ENCODE measurements at regions not wholly inside any gene's neighbourhood (a gene's known extent, or its start where the extent isn't known, plus 50 kb on each side); places are given as distances from the start of the nearest gene placed in this dataset.

DNA sequence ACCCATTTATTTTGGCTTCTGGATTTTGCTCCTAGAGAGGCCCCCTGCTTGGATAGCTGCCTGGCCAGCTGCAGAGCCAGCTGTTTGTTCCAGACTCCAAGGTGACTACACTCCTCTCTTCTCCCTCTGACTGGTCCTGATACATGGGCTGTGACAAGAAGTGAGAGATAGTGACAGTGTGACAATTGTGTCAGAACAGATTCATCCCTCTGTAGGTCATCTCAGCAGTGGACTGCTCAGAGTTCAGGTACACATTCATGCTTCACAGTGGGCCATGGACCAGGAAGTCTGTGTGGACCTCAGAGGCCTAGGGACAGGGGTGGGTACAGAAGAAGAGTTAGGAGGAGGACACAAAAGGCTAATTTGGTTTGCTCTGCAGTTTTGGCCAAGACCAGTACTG is 188.2 kb upstream of the MKLN1 start:
- TF ChIP-seq ZNF425 (CRISPR knock-in tag; conservative IDR thresholded peaks at IDR 0.05) (no peak), CTCF (IDR thresholded peaks at IDR 0.05) (no peak), ZBTB21 (CRISPR knock-in tag; IDR thresholded peaks at IDR 0.05; ENCODE audit: borderline replicate concordance) (no peak), PRRX2 (CRISPR knock-in tag; IDR thresholded peaks at IDR 0.05) (no peak), ZSCAN18 (CRISPR knock-in tag; IDR thresholded peaks at IDR 0.05) (no peak), RELA (CRISPR knock-in tag; IDR thresholded peaks at IDR 0.05; ENCODE audit: borderline replicate concordance) (no peak), NFATC4 (CRISPR knock-in tag; IDR thresholded peaks at IDR 0.05) (no peak), ELF4 (CRISPR knock-in tag; IDR thresholded peaks at IDR 0.05; ENCODE audit: low read depth) (no peak)
- TF ChIP-seq, protein P1, sequence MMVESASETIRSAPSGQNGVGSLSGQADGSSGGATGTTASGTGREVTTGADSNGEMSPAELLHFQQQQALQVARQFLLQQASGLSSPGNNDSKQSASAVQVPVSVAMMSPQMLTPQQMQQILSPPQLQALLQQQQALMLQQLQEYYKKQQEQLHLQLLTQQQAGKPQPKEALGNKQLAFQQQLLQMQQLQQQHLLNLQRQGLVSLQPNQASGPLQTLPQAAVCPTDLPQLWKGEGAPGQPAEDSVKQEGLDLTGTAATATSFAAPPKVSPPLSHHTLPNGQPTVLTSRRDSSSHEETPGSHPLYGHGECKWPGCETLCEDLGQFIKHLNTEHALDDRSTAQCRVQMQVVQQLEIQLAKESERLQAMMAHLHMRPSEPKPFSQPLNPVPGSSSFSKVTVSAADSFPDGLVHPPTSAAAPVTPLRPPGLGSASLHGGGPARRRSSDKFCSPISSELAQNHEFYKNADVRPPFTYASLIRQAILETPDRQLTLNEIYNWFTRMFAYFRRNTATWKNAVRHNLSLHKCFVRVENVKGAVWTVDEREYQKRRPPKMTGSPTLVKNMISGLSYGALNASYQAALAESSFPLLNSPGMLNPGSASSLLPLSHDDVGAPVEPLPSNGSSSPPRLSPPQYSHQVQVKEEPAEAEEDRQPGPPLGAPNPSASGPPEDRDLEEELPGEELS (CRISPR knock-in tag; IDR thresholded peaks at IDR 0.05) = no peak
- TF ChIP-seq, protein P2, sequence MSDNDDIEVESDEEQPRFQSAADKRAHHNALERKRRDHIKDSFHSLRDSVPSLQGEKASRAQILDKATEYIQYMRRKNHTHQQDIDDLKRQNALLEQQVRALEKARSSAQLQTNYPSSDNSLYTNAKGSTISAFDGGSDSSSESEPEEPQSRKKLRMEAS (CRISPR knock-in tag; IDR thresholded peaks at IDR 0.05) = no peak
- TF ChIP-seq, protein P3, sequence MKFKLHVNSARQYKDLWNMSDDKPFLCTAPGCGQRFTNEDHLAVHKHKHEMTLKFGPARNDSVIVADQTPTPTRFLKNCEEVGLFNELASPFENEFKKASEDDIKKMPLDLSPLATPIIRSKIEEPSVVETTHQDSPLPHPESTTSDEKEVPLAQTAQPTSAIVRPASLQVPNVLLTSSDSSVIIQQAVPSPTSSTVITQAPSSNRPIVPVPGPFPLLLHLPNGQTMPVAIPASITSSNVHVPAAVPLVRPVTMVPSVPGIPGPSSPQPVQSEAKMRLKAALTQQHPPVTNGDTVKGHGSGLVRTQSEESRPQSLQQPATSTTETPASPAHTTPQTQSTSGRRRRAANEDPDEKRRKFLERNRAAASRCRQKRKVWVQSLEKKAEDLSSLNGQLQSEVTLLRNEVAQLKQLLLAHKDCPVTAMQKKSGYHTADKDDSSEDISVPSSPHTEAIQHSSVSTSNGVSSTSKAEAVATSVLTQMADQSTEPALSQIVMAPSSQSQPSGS (CRISPR knock-in tag; IDR thresholded peaks at IDR 0.05; ENCODE audit: borderline replicate concordance, low read depth) = no peak

Measured in WTC11 (cell line).